HL-60 (cell line): ENCODE measurements at regions not wholly inside any gene's neighbourhood (a gene's known extent, or its start where the extent isn't known, plus 50 kb on each side); places are given as distances from the start of the nearest gene placed in this dataset.

Experiments
- DNase-seq, 2 experiments: peaks; one replicate each; pipeline ENCODE4 v3.0.0-alpha.2; 2010 to 2020; ENCODE audit warnings: low read depth in 1 of 2, low spot score in 1 of 2
- H3K27ac ChIP-seq: fragments of 250-450 bp; sonication (Bioruptor Pico); replicated peaks from 2 replicates; pipeline ENCODE4 v1.5.1; 2020; ENCODE audit warnings: mild to moderate bottlenecking, moderate library complexity
- H3K27me3 ChIP-seq: fragments of 250-450 bp; sonication (Bioruptor Pico); 2 replicates; pipeline ENCODE4 v1.5.1; 2021; ENCODE audit warnings: mild to moderate bottlenecking, moderate library complexity; ENCODE audit not compliant: insufficient read depth, poor library complexity, severe bottlenecking
- H3K4me3 ChIP-seq: replicated peaks from 2 replicates; pipeline ENCODE4 v1.5.1; 2011; ENCODE audit warnings: mild to moderate bottlenecking, control low read depth, low read length; ENCODE audit not compliant: insufficient read depth
- GABPA ChIP-seq: IDR thresholded peaks from 2 replicates; pipeline ENCODE4 v1.6.1; 2012; ENCODE audit warnings: low read depth
- POLR2AphosphoS5 ChIP-seq: IDR thresholded peaks from 2 replicates; pipeline ENCODE4 v1.6.1; 2012; ENCODE audit warnings: low read depth
- SPI1 ChIP-seq: IDR thresholded peaks from 2 replicates; pipeline ENCODE4 v1.6.1; 2012; ENCODE audit warnings: low read depth, mild to moderate bottlenecking, borderline replicate concordance
- TF ChIP-seq, protein P1 (sequence below): IDR thresholded peaks from 2 replicates; pipeline ENCODE4 v1.6.1; 2012; ENCODE audit warnings: low read depth; ENCODE audit not compliant: insufficient replicate concordance
- TF ChIP-seq, protein P2 (sequence below): IDR thresholded peaks from one replicate; pipeline ENCODE4 v1.5.1; 2011; ENCODE audit warnings: low read length, control low read depth, inconsistent platforms; ENCODE audit not compliant: insufficient read depth

DNA sequence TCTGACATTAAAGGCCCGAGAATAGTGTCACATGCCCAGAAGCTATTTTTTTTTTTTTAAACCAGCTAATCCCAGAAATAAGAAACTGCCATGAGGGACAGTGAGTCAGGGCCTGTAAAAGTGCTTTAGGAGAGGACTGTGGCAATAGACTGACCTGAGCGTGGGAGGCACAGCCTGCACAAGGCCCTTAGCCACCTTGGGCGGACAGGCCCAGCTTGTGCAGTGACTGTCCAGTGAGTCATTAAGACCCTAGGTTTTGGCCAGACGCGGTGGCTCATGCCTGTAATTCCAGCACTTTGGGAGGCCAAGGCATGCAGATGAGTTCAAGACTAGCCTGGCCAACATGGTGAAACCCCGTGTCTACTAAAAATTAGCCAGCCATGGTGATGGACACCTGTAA, 343.0 kb upstream of the ZFHX3 start:
- no peak for TF ChIP-seq SPI1
- TF ChIP-seq, protein P1, sequence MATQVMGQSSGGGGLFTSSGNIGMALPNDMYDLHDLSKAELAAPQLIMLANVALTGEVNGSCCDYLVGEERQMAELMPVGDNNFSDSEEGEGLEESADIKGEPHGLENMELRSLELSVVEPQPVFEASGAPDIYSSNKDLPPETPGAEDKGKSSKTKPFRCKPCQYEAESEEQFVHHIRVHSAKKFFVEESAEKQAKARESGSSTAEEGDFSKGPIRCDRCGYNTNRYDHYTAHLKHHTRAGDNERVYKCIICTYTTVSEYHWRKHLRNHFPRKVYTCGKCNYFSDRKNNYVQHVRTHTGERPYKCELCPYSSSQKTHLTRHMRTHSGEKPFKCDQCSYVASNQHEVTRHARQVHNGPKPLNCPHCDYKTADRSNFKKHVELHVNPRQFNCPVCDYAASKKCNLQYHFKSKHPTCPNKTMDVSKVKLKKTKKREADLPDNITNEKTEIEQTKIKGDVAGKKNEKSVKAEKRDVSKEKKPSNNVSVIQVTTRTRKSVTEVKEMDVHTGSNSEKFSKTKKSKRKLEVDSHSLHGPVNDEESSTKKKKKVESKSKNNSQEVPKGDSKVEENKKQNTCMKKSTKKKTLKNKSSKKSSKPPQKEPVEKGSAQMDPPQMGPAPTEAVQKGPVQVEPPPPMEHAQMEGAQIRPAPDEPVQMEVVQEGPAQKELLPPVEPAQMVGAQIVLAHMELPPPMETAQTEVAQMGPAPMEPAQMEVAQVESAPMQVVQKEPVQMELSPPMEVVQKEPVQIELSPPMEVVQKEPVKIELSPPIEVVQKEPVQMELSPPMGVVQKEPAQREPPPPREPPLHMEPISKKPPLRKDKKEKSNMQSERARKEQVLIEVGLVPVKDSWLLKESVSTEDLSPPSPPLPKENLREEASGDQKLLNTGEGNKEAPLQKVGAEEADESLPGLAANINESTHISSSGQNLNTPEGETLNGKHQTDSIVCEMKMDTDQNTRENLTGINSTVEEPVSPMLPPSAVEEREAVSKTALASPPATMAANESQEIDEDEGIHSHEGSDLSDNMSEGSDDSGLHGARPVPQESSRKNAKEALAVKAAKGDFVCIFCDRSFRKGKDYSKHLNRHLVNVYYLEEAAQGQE, result no peak
- no peak overlapping the region for H3K4me3 ChIP-seq
- no peak overlapping the region for H3K27ac ChIP-seq
- H3K27me3 ChIP-seq, result no peaks in the 10 kb centered on the region
- no peak for DNase-seq

DNA sequence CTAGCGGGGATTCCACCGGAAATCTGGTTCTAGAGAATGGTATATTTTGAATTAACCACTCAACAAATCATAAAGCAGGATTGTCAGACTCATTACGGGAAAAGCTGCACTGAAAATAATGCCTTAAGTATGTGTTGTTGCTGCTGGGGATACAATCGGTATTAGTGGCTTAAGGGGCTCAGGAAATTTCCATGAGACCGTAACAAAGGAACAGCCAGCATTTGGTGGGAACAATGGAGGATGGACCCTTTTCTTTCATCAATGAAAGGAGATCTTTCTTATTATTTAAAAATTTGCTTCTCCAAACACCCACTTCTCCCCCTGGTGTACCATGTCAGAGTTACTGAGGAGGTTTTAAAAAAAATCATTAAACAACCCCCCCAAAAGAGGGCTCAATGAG, 342.6 kb upstream of the ZFHX3 start:
- H3K27ac ChIP-seq, result no peak overlapping the region
- TF ChIP-seq, protein P1, result no peak
- TF ChIP-seq, protein P2, sequence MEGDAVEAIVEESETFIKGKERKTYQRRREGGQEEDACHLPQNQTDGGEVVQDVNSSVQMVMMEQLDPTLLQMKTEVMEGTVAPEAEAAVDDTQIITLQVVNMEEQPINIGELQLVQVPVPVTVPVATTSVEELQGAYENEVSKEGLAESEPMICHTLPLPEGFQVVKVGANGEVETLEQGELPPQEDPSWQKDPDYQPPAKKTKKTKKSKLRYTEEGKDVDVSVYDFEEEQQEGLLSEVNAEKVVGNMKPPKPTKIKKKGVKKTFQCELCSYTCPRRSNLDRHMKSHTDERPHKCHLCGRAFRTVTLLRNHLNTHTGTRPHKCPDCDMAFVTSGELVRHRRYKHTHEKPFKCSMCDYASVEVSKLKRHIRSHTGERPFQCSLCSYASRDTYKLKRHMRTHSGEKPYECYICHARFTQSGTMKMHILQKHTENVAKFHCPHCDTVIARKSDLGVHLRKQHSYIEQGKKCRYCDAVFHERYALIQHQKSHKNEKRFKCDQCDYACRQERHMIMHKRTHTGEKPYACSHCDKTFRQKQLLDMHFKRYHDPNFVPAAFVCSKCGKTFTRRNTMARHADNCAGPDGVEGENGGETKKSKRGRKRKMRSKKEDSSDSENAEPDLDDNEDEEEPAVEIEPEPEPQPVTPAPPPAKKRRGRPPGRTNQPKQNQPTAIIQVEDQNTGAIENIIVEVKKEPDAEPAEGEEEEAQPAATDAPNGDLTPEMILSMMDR, result no peak
- TF ChIP-seq POLR2AphosphoS5 (no peak), GABPA (no peak), SPI1 (no peak)
- no peaks in the 10 kb centered on the region for H3K27me3 ChIP-seq
- no peak overlapping the region for H3K4me3 ChIP-seq
- no peak for DNase-seq

DNA sequence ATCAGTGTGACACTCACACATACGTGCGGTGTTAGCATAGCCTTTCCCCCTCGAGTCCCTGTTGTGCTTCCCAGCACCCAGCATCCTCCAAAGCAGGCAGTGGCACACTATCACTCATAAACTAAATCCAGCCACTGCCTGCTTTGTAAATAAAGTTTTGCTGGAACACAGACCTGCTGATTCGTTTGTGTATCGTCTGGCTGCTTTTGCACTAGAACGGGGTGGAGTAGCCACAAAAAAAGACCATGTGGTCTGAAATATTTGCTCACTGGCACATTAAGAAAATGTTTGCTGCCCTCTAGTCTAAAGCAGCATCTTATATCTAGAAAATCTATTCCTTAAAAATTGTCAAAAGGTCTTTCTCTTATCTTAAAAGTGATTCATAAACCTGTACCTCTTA, 341.2 kb upstream of the ZFHX3 start:
- TF ChIP-seq POLR2AphosphoS5 (no peak), SPI1 (no peak), GABPA (no peak)
- TF ChIP-seq, protein P2, result no peak
- TF ChIP-seq, protein P1, result no peak
- H3K27me3 ChIP-seq, result no peaks in the 10 kb centered on the region
- DNase-seq, result no peak
- no peak overlapping the region for H3K27ac ChIP-seq
- H3K4me3 ChIP-seq, result no peak overlapping the region

DNA sequence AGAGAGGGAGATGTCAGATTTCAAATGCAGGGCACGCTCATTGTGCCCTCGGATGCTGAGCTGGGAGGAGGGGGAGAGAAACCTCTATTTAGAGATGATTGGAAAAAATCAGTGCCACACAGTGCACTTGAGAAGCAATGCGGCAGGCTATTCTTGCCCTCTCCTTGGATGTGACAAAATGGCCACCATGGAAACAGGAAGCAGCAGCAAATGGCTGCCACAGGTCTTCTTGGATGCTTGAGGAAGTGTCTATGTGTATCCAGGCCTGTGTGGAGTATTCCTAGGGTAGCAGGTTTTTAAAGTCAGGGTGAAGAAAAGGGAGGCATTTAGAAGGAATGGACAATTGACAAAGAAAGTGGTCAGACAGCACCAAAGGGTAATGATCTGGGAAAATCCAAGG, 340.1 kb upstream of the ZFHX3 start:
- TF ChIP-seq SPI1 (no peak), POLR2AphosphoS5 (no peak), GABPA (no peak)
- TF ChIP-seq, protein P1, result no peak
- TF ChIP-seq, protein P2, result no peak
- no peak overlapping the region for H3K4me3 ChIP-seq
- DNase-seq, result no peak
- no peaks in the 10 kb centered on the region for H3K27me3 ChIP-seq
- H3K27ac ChIP-seq, result no peak overlapping the region
